GM21528 (cell line): ENCODE measurements at regions not wholly inside any gene's neighbourhood (a gene's known extent, or its start where the extent isn't known, plus 50 kb on each side); places are given as distances from the start of the nearest gene placed in this dataset.

Experiments used
- ATAC-seq: cut with Tn5 transposase; IDR thresholded peaks from one replicate; pipeline ENCODE4 v1.9.1; 2021; ENCODE audit warnings: mild to moderate bottlenecking, moderate library complexity; ENCODE audit not compliant: unreplicated experiment, low FRiP score

DNA sequence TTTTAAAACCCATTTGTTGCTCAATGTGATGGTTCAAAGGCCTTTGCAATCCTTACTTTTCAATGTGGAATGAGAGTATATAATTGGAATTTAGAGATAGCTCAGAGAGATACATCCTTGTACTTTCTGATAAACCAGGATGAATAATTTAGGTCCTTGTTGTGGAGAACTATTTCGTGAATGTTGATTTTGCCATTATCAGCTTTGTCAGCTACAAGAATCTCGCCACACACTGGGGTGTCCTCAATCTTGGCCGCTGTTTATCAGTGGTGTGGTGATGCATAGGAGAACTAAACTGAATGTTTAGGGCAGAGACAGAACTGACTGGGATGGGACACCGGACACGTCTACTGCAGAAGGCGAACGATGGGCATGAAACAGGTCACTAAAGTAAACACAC, 111.2 kb upstream of the SLC35B3 start:
- no peak for ATAC-seq

DNA sequence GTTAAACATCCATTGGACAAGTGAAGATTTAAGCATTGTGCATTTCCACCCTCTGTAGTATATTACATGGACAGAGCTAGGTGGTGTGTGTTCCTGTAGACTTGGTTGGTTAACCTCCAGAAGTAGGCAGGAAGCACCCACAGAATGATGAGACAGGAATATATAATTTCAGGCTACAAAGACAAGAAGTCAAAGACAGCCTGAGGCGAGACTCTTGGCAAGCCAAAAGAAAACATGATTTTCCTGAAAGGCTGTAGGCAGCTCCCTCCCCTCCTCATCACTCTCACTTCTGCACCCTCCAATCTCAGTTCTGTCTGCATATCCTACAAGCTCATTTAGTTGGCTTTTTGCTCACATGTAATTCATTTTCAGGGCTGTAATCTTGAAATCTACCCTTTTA, 110.0 kb upstream of the SLC35B3 start:
- no peak for ATAC-seq

DNA sequence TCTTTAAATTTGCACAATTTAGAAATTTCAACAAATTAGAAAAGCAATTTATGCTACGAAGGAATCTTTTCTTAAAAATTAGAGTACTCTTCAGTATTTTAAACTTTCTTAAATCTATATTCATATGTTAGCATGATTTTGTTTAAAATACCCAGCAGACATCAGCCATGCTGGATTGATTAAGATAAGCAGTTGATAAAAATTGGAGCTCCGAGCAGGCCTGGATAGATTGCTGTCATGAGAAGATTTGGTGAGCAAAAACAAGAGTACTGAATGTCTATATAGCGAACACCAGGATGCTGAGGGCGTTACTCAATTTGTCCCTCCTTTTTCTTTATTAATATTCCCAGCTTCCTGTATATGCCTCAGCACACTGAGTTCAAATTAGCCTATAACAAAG, 108.4 kb upstream of the SLC35B3 start:
- no peak for ATAC-seq

DNA sequence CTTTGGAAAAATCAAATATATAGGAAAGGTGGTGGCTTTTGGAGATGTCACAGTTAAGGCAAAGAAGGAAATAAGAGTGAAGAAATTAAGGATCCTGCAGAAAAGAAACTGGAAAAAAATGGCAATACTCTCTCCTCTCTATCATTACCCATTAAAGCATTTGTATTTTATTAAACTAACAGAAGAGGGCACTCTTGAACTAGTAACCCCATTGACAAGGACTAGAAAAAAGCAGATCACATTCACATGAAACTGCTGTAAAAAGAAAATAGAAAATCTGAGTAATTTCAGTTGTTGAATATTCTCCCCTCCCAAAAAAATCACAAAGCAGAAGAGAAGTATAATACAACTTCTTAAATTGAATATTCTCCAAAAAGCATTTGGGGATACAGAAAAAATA, 104.1 kb upstream of the SLC35B3 start:
- no peak for ATAC-seq

DNA sequence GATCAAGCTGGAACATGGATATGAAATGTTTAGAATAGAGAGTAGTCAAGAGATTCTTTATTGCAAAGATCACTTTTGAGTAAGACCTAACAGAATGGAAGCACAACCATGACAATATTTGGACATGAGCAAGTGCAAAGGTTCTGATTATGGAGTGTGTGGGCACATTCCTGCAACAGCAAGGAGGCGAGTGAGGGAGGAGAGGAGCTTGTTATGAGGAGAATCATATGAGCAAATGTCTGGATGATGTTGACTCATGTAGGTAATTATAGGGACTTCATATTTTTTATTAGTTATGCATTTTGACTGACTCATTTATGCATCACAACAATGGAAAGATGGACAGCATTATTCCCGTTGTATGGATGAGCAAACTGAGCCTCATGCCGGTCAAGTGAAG, 100.8 kb upstream of the SLC35B3 start:
- no peak for ATAC-seq

DNA sequence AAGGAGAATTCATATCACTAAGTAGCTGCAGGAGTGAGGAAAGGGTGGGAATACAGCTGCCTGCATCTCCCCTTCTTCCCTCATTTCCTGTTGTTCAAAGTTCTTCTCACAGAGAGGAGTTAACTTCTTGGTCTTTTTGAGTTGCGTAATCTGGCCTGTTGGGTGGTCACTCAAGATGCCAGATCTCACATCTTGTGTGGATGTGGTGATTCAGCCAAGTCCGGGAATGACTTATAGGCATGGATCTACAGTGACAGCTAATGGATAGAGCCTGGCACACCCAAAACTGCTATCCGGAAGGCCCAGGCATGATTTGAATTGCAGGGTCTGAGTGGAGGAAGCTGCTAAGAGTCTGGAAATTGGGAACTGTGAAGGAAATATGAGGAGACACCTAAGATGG, 100.2 kb upstream of the SLC35B3 start:
- no peak for ATAC-seq

DNA sequence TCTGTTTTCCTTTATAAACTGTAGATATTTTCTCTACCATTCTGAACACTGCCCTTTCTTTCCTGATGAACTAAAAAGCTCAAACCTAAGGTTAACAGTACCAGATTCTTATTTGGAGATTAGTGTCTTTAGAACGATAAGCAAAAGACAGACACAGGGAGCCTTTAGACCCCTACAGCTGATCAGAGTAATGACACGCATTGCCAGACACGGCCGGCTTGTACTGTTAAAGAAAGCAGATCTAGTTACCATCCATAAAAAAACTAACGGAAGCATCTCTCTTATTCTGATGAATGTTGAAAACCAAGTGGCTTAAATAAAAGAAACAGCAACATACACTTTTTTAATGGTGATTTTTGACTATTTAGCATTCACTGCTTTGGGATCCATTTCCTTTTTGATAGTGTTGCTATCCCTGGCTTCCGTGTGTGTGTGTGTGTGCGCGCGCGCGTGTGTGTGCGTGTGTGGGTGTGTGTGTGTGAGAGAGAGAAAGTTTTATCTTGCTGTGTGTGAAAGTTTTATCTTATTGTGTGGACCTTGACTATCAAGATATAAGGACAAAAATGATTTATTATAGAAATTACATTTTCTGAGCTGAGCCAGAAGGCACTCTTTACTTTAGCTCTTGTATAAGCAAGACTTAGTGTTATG, 95.6 kb upstream of the SLC35B3 start:
- ATAC-seq = no peak

DNA sequence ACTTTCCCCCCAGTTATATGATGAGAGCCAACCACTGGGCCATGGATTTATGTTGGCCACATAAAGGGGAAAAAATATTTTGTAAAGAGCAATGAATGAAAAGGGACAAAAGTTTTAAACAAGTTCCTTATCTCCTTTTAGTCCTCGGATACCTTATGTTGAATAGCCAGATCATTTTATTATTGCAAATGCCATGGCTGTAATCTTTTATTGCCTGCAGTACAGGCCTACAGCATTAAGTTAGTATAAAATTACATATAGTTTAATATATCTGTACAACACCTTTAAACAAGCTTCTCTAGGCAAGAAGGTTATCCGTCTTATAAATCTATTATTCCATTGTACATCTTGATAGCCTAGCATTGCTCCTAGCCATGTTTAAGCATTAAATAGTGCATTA, 93.9 kb upstream of the SLC35B3 start:
- no peak for ATAC-seq

DNA sequence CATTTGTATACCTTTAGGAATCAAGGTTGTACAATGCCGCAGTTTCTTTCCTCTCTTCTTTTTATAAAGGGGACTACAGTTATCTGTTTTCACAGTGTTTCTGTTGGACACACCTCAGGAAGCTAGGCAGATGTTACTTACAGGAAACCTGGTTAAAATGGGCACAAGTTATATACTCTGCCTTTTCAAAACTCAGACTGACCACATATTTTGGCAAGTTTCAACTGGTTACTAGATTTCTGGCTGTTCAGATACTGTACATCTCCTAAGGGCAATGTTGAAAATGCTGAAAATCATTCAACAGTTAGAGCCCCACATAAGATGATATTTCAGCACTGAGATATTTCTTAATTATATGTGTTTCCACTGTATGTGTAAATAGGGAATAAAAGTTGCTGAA, 92.5 kb upstream of the SLC35B3 start:
- no peak for ATAC-seq

DNA sequence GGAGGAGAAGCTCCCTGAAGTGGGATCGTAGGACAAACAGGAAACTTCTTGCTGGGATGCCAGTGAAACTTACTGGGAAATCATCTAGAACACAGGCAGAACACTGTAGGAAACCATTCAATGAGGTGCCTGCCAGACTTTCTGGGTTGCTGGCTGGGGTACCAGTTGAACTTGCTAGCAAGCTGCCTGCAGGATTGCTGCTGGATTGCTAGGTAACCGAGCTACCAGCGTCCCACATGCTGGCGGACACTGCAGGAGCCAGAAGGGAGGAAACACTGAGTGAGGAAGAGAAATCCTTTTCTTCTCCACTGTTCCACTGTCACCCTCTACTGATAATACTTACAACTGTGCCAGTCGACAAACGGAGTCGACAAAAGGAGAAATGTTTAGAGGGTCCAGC, 91.3 kb upstream of the SLC35B3 start:
- ATAC-seq = no peak

DNA sequence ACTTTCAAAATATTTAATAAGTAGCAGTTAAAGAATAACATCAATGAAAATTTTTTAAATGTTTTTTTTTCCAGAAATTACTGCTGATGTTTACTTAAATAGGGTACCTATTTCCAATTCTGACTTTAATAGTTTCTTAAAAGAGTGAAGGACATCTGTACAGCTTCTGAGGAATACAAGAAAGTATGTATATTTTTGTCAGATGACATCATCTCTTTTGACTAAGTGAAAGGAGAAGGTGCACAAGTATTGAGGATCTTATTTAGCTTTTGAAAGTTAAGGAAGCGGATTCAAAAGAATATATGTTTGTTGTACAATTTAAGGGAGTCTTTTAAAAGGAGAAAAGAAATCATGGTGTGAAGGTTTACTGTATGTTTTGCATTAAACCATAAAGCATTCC, 90.0 kb upstream of the SLC35B3 start:
- no peak for ATAC-seq

DNA sequence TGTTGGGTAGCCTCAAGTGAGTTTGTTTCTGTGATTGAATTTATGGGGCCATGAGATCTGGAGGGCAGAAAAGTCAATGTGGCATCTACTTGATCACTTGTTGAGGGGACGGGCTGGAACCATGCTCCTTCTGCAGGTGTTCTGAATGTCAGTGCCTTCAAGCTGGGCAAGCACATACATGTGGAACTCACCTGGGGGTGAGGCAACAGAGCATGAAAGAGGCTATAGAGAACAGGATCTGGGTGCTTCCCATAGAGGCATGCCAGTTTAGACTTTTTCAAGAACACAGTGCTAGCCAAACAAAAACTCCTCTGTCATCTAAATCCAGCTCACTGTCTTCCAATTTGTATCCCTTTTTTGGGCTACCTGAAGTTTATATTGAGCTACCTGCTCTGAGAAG, 77.8 kb upstream of the SLC35B3 start:
- ATAC-seq = no peak

DNA sequence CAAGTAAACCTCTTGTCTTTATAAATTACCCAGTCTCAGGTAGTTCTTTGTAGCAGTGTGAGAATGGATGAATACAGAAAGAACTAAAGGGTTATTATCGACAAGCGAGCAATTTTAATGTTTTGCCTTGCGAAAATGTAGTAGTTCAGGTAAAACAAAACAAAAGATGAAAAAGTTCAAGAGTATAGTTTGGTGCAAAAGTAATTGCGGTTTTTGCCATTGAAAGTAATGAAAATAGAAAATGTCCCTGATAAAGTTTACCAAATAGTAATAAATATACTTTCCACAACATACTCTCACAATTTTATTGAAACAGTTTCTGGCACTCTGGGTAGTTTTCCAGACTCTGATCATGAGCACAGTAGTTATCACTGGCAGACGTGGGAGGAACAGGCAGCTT, 71.9 kb upstream of the SLC35B3 start:
- no peak for ATAC-seq

DNA sequence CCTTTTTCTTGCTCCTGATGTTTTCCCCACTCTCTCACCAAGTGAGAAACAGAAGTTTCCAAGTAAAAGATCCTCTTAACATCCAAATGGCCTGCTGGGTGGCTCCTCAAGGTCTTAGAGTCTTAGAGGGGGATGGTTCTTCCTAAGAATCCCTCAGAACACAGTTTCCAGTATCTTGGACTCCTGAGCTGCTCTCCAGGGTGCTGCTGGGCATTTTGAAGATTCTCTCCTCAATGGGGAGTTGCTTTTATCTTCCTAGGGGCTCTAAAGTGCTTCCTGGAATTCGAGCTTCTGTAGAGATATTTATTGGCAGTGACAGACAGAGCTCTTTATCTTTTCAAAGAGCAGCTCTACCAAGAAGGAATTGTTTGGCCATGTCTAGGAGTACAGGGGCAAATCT, 70.8 kb upstream of the SLC35B3 start:
- ATAC-seq = no peak

DNA sequence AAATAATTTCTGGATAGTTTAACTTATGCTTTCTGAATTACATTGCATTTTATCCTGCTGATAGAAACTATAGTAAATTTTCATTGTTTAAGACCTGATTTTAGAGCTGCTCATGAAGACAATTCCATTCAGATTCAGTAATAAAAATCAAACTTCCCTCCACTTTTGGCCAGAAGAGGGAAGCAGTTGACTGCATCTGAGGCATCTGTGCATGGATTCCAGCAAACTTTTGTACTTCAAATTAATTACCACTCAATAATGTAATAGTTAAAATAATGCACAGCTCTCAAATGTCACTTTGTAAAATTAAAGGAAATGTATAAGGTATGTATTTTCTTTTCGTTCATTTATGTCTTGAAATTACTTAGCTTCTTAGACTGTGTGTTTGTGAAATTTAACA, 64.2 kb upstream of the SLC35B3 start:
- no peak for ATAC-seq

DNA sequence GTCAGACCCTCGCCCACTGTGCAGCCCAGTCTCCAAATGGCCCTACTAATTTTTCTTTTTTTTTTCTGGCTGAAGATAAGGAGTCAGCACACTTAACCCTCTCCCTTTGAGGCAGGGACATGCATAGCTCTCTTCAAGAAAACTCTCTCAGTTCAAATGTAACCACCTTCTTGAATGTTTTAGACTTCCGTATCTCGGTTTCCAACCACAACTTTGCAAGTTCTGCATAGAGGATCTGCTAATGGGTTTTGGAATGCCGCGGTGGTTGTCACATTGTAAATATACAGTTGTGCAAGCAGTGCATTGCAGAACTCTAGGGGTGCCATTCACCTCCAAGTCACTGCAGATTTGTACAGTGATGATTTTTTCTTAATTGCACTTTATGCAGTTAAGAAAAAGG, 59.4 kb upstream of the SLC35B3 start:
- no peak for ATAC-seq

DNA sequence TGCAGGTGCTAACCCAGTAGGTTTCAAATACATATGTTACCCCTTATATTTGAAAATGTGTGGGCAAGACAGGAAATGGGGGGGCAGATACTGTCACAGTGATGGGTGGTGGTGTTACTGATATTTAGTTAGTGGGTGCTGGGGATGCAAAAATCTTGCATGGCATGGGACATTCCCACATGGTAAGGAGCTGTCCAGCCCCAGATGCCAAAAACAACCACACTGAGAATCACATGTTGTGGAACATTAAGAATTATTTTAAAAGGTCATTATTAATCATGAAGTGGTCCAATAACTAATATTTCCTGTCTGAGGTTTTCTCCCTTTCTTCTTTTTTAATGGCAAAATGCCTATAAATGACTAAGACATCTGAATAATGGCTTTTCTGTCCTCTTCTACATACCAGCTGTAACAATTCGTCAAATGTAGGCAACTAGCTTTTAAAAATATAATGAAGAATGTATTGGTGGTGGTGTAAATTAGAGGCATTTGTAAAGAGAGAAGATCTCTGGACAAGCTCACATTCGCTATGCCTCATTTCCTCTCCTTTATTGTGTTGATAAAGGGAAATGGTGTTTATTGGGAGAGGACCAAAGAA, 57.3 kb upstream of the SLC35B3 start:
- ATAC-seq = no peak
